ENCODE measurements at regions not wholly inside any gene's neighbourhood (a gene's known extent, or its start where the extent isn't known, plus 50 kb on each side); places are given as distances from the start of the nearest gene placed in this dataset.

DNA sequence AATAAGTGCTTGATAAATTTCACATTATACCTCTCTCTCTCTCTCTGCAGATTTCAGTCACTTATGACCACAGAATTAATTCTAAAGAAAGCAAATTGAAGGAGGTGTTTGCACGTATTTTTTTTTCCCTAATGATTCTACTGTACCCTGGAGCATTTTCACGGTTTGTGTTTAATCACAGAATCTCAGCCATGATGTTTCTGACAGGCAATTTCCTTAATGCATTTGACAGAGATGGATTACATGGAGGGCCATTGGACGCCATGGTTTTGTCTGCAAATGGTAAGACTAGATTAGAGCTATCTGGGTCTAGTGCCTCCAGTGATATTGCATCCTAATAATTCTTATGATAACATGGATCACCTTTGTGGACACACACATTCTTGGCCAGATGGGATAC, 147.5 kb upstream of the RBFOX1 start:
- ChIA-PET POLR2A (ENCODE audit: partially characterized antibody) (no interaction called here), CTCF (ENCODE audit: partially characterized antibody) (no interaction called here)
- H3K36me3 Mint-ChIP-seq, result no peaks in the 10 kb centered on the region
- no peak overlapping the region for H3K4me3 ChIP-seq (ENCODE audit: low read length in 2 of 2)
- H3K4me3 Mint-ChIP-seq, result no peak overlapping the region
- peaks cover 0 to 1% of the 10 kb centered on the region in 2 donors for H3K27me3 Mint-ChIP-seq
- no peak overlapping the region for H3K27ac Mint-ChIP-seq
- peaks cover 0 to 46% (median 26%) of the 10 kb centered on the region in 8 donors for H3K9me3 Mint-ChIP-seq
- intact Hi-C loops (cut with micrococcal nuclease), result no loop called here
- no peak overlapping the region for H3K27ac ChIP-seq (ENCODE audit: low read depth, low read length)
- H3K36me3 ChIP-seq (ENCODE audit: insufficient read depth, low read length), result no peaks in the 10 kb centered on the region
- H3K4me1 Mint-ChIP-seq, result no peaks in the 10 kb centered on the region
- H3K9me3 ChIP-seq (ENCODE audit: control insufficient read depth in 1 of 2, low read length in 2 of 2), result no peaks in the 10 kb centered on the region
- H3K4me1 ChIP-seq (ENCODE audit: insufficient read depth, low read length), result no peaks in the 10 kb centered on the region
- DNase-seq, result no peak
- no peaks in the 10 kb centered on the region for H3K27me3 ChIP-seq (ENCODE audit: insufficient read depth, low read length)

DNA sequence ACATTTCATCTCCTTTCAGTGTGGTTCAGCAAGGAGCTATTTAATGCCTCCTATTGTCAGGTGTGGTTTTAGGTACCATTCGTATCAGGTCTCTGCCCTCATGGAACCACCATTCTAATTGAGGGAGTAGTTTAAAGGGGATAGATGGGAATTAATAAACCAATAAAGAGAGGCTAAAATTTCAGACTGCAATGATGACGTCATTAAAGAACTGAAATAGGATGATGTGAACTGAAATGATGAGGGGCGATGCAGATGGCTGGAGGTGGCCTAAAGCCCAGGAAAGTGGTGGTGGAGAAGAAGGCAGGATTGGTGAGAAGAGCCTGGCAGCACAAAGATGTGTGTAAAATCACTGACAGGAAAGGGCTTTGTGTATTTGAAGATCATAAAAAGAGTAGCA, 148.9 kb upstream of the RBFOX1 start:
- Histone ChIP-seq H3K36me3 (ENCODE audit: insufficient read depth, low read length) (no peaks in the 10 kb centered on the region), H3K27ac (ENCODE audit: low read depth, low read length) (no peak overlapping the region), H3K27me3 (ENCODE audit: insufficient read depth, low read length) (no peaks in the 10 kb centered on the region), H3K4me3 (ENCODE audit: low read length in 2 of 2) (no peak overlapping the region), H3K4me1 (ENCODE audit: insufficient read depth, low read length) (no peaks in the 10 kb centered on the region), H3K9me3 (ENCODE audit: control insufficient read depth in 1 of 2, low read length in 2 of 2) (no peaks in the 10 kb centered on the region)
- DNase-seq, result no peak
- no peak overlapping the region for H3K27ac Mint-ChIP-seq
- CTCF ChIA-PET (ENCODE audit: partially characterized antibody), result no interaction called here
- no peaks in the 10 kb centered on the region for H3K4me1 Mint-ChIP-seq
- peaks cover 0 to 1% of the 10 kb centered on the region in 2 donors for H3K27me3 Mint-ChIP-seq
- intact Hi-C loops (cut with micrococcal nuclease), result no loop called here
- H3K9me3 Mint-ChIP-seq, result peaks cover 0 to 49% (median 23%) of the 10 kb centered on the region in 8 donors
- no peaks in the 10 kb centered on the region for H3K36me3 Mint-ChIP-seq
- POLR2A ChIA-PET (ENCODE audit: partially characterized antibody), result no interaction called here
- H3K4me3 Mint-ChIP-seq, result no peak overlapping the region

DNA sequence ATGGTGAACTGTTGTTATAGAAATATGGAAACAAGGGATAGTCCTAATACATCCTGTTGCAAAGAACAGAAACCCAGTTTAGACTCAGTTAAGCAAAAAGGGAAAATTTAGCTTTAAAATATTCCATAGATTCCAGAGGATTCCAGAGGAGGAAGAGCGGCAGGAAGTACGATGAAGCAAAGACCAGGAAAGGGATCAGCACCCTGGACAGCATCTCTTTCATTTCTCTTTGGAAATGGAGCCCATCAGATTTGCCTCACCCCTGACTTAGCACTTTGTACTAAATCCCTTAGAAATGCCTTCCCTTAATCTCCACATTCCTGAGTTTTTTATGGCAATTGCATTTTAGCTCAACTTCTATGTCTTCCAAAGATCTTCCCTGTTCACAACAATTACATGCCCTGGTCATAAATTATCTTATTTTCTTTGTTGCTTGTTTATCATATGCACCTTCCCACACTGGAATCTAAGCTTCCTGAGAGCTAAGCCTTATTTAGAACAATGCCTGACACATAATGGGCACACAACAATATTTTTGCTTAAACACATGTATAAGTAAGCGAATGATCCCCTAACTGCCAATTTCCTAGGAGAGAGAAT, 150.0 kb upstream of the RBFOX1 start:
- Histone ChIP-seq H3K36me3 (ENCODE audit: insufficient read depth, low read length) (no peaks in the 10 kb centered on the region), H3K9me3 (ENCODE audit: control insufficient read depth in 1 of 2, low read length in 2 of 2) (no peaks in the 10 kb centered on the region), H3K4me1 (ENCODE audit: insufficient read depth, low read length) (no peaks in the 10 kb centered on the region), H3K27me3 (ENCODE audit: insufficient read depth, low read length) (no peaks in the 10 kb centered on the region), H3K27ac (ENCODE audit: low read depth, low read length) (no peak overlapping the region), H3K4me3 (ENCODE audit: low read length in 2 of 2) (no peak overlapping the region)
- peaks cover 0 to 1% of the 10 kb centered on the region in 2 donors for H3K27me3 Mint-ChIP-seq
- H3K27ac Mint-ChIP-seq, result no peak overlapping the region
- CTCF ChIA-PET (ENCODE audit: partially characterized antibody), result no interaction called here
- H3K4me3 Mint-ChIP-seq, result no peak overlapping the region
- POLR2A ChIA-PET (ENCODE audit: partially characterized antibody), result no interaction called here
- H3K36me3 Mint-ChIP-seq, result no peaks in the 10 kb centered on the region
- peaks cover 0 to 50% (median 24%) of the 10 kb centered on the region in 8 donors for H3K9me3 Mint-ChIP-seq
- no peaks in the 10 kb centered on the region for H3K4me1 Mint-ChIP-seq
- no peak for DNase-seq
- intact Hi-C loops (cut with micrococcal nuclease), result no loop called here

DNA sequence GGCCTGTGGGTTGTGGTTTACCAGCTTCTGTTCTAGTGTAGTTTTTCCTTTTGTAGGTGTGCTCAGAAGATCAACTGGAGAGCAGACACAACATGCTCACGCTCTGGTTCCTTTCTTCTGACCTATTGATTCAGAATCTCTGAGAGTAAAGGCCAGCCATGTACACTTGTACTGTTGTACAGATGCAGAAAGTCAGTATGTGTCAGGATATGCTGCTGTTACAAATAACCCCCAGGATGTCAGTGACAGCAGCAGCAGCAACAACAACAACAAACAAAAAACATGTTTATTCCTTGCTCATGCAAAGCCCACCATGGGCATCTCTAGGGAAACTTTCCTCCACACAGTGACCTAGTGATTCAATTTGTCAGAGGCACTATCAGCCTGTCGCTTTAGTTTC, 154.8 kb upstream of the RBFOX1 start:
- no peaks in the 10 kb centered on the region for H3K4me1 Mint-ChIP-seq
- ChIA-PET CTCF (ENCODE audit: partially characterized antibody) (no interaction called here), POLR2A (ENCODE audit: partially characterized antibody) (no interaction called here)
- H3K27ac ChIP-seq (ENCODE audit: low read depth, low read length), result no peak overlapping the region
- H3K27me3 ChIP-seq (ENCODE audit: insufficient read depth, low read length), result no peaks in the 10 kb centered on the region
- H3K4me1 ChIP-seq (ENCODE audit: insufficient read depth, low read length), result no peaks in the 10 kb centered on the region
- no peak overlapping the region for H3K4me3 Mint-ChIP-seq
- H3K4me3 ChIP-seq (ENCODE audit: low read length in 2 of 2), result no peak overlapping the region
- H3K27ac Mint-ChIP-seq, result no peak overlapping the region
- no peaks in the 10 kb centered on the region for H3K9me3 ChIP-seq (ENCODE audit: control insufficient read depth in 1 of 2, low read length in 2 of 2)
- intact Hi-C loops (cut with micrococcal nuclease), result no loop called here
- no peaks in the 10 kb centered on the region for H3K27me3 Mint-ChIP-seq
- no peak for DNase-seq
- no peaks in the 10 kb centered on the region for H3K36me3 Mint-ChIP-seq
- no peaks in the 10 kb centered on the region for H3K36me3 ChIP-seq (ENCODE audit: insufficient read depth, low read length)
- peaks cover 4 to 46% (median 20%) of the 10 kb centered on the region in 8 donors for H3K9me3 Mint-ChIP-seq

DNA sequence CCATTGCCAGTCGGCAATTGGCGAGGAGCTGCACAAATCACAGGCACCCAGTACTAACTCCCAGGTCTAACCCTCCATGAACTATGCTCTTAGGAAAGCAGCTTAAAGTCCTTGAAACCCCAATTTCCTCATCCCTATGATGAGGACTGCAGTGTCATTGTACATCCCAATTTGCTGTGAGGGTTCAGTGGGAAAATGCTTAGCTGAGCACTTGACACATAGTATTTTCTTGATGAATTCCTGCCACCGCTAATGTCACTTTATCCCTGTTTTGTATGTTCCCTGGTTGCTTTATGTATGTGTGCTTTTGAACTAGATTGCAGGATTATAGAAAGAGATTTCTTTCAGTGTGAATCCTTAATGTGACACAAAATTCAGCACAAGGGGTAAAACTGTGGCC, 161.5 kb upstream of the RBFOX1 start:
- Histone ChIP-seq H3K27ac (ENCODE audit: low read depth, low read length) (no peak overlapping the region), H3K9me3 (ENCODE audit: control insufficient read depth in 1 of 2, low read length in 2 of 2) (no peaks in the 10 kb centered on the region), H3K27me3 (ENCODE audit: insufficient read depth, low read length) (no peaks in the 10 kb centered on the region), H3K36me3 (ENCODE audit: insufficient read depth, low read length) (no peaks in the 10 kb centered on the region), H3K4me1 (ENCODE audit: insufficient read depth, low read length) (no peaks in the 10 kb centered on the region), H3K4me3 (ENCODE audit: low read length in 2 of 2) (no peak overlapping the region)
- ChIA-PET CTCF (ENCODE audit: partially characterized antibody) (no interaction called here), POLR2A (ENCODE audit: partially characterized antibody) (no interaction called here)
- no peak overlapping the region for H3K4me3 Mint-ChIP-seq
- intact Hi-C loops (cut with micrococcal nuclease), result no loop called here
- peaks cover 4 to 28% (median 14%) of the 10 kb centered on the region in 8 donors for H3K9me3 Mint-ChIP-seq
- H3K27me3 Mint-ChIP-seq, result no peaks in the 10 kb centered on the region
- no peak overlapping the region for H3K27ac Mint-ChIP-seq
- H3K4me1 Mint-ChIP-seq, result no peaks in the 10 kb centered on the region
- DNase-seq, result no peak
- no peaks in the 10 kb centered on the region for H3K36me3 Mint-ChIP-seq

DNA sequence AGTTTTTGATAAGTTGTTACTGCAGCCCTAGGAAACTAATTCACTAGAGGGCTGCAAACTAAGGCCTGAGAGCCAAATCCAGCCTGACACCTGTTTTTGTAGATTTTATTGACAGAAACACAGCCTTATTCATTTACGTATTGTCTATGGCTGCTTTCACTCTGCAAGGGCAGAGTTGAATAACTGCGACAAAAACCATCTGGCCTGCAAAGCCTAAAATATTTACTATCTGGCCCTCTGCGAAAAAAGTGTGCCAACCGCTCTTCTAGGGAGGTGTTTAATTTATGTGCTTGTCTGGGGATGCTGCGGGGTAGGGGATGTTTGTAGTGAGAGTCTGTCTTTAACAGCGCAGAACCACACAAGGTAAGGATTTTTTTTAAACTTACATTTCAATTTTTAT, 165.0 kb upstream of the RBFOX1 start:
- Histone ChIP-seq H3K9me3 (ENCODE audit: control insufficient read depth in 1 of 2, low read length in 2 of 2) (peaks cover 0 to 2% of the 10 kb centered on the region in 2 donors), H3K4me3 (ENCODE audit: low read length in 2 of 2) (no peak overlapping the region), H3K4me1 (ENCODE audit: insufficient read depth, low read length) (no peaks in the 10 kb centered on the region), H3K27ac (ENCODE audit: low read depth, low read length) (no peak overlapping the region), H3K36me3 (ENCODE audit: insufficient read depth, low read length) (no peaks in the 10 kb centered on the region), H3K27me3 (ENCODE audit: insufficient read depth, low read length) (no peaks in the 10 kb centered on the region)
- H3K27me3 Mint-ChIP-seq, result no peaks in the 10 kb centered on the region
- H3K36me3 Mint-ChIP-seq, result no peaks in the 10 kb centered on the region
- DNase-seq, result no peak
- H3K9me3 Mint-ChIP-seq, result peaks cover 0 to 33% (median 17%) of the 10 kb centered on the region in 8 donors
- POLR2A ChIA-PET (ENCODE audit: partially characterized antibody), result no interaction called here
- H3K4me3 Mint-ChIP-seq, result no peak overlapping the region
- intact Hi-C loops (cut with micrococcal nuclease), result no loop called here
- CTCF ChIA-PET (ENCODE audit: partially characterized antibody), result no interaction called here
- no peak overlapping the region for H3K27ac Mint-ChIP-seq
- H3K4me1 Mint-ChIP-seq, result no peaks in the 10 kb centered on the region

DNA sequence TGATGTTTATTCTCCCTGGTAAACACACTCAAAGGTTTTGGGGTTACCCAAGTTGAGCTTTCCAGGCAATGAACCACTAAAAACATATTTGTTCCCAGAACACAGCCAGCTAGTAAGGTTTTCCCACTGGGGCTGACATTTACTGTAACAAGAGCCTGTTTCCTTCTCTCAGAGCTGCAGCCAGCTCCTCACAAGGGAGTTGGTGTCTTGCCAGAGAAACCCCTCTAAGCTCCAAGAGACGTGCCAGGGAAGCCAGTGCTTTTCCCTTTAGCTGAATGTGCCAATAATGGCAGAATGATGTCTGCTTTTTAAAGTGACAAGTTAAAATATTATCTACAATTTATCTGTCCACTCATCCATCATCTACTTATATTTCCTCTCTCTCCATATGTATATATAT, 170.8 kb upstream of the RBFOX1 start:
- intact Hi-C loops (cut with micrococcal nuclease), result no loop called here
- no peak for DNase-seq
- Histone ChIP-seq H3K36me3 (ENCODE audit: insufficient read depth, low read length) (no peaks in the 10 kb centered on the region), H3K9me3 (ENCODE audit: control insufficient read depth in 1 of 2, low read length in 2 of 2) (peaks cover 0 to 2% of the 10 kb centered on the region in 2 donors), H3K27me3 (ENCODE audit: insufficient read depth, low read length) (no peaks in the 10 kb centered on the region), H3K4me1 (ENCODE audit: insufficient read depth, low read length) (no peaks in the 10 kb centered on the region), H3K27ac (ENCODE audit: low read depth, low read length) (no peak overlapping the region), H3K4me3 (ENCODE audit: low read length in 2 of 2) (no peak overlapping the region)
- H3K4me1 Mint-ChIP-seq, result no peaks in the 10 kb centered on the region
- ChIA-PET POLR2A (ENCODE audit: partially characterized antibody) (no interaction called here), CTCF (ENCODE audit: partially characterized antibody) (no interaction called here)
- no peaks in the 10 kb centered on the region for H3K27me3 Mint-ChIP-seq
- H3K36me3 Mint-ChIP-seq, result no peaks in the 10 kb centered on the region
- no peak overlapping the region for H3K27ac Mint-ChIP-seq
- no peak overlapping the region for H3K4me3 Mint-ChIP-seq
- H3K9me3 Mint-ChIP-seq, result peaks cover 4 to 39% (median 18%) of the 10 kb centered on the region in 8 donors

DNA sequence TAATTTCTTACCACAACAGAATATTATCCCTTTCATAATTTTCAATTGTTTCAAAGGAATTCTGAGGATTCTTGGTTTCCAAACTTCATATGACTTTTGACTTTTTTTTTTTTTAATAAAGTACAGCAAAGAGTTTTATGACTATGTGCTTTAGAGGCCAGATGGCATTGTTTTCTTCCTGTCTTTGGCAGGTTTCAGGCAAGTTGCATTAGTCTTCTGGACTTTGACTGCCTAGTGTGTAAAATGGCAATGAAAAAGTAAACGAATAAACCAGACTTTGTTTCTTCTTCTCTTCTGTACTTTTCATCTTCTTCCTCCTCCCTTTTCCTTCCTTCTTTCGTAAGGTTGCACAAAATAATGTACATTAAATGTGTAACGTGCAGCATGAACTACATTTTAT, 172.6 kb upstream of the RBFOX1 start:
- H3K9me3 ChIP-seq (ENCODE audit: control insufficient read depth in 1 of 2, low read length in 2 of 2), result peaks cover 0 to 2% of the 10 kb centered on the region in 2 donors
- Mint-ChIP-seq H3K4me3 (no peak overlapping the region), H3K9me3 (peaks cover 4 to 30% (median 13%) of the 10 kb centered on the region in 8 donors), H3K27me3 (no peaks in the 10 kb centered on the region), H3K36me3 (no peaks in the 10 kb centered on the region), H3K27ac (no peak overlapping the region), H3K4me1 (no peaks in the 10 kb centered on the region)
- intact Hi-C loops (cut with micrococcal nuclease), result no loop called here
- H3K4me1 ChIP-seq (ENCODE audit: insufficient read depth, low read length), result no peaks in the 10 kb centered on the region
- no peak overlapping the region for H3K4me3 ChIP-seq (ENCODE audit: low read length in 2 of 2)
- DNase-seq, result no peak
- H3K27me3 ChIP-seq (ENCODE audit: insufficient read depth, low read length), result no peaks in the 10 kb centered on the region
- POLR2A ChIA-PET (ENCODE audit: partially characterized antibody), result no interaction called here
- H3K27ac ChIP-seq (ENCODE audit: low read depth, low read length), result no peak overlapping the region
- CTCF ChIA-PET (ENCODE audit: partially characterized antibody), result no interaction called here
- no peaks in the 10 kb centered on the region for H3K36me3 ChIP-seq (ENCODE audit: insufficient read depth, low read length)

All from CD4-positive, alpha-beta memory T cell (primary cell).